GM20000 (cell line): ENCODE measurements at regions not wholly inside any gene's neighbourhood (a gene's known extent, or its start where the extent isn't known, plus 50 kb on each side); places are given as distances from the start of the nearest gene placed in this dataset.
"Not testable (repeated sequence)": the region's sequence is repeated elsewhere in the genome, so short reads cannot be mapped to it uniquely, and the experiment has no call there.

ENCODE experiments used
- DNase-seq: peaks from one replicate; pipeline ENCODE4 v3.0.0; 2012; ENCODE audit warnings: low spot score
- TF ChIP-seq, protein P1 (sequence below): IDR thresholded peaks from 2 replicates; pipeline ENCODE4 v1.5.1; 2012; ENCODE audit warnings: mild to moderate bottlenecking, control low read depth; ENCODE audit errors: extremely low read depth, missing control alignments

DNA sequence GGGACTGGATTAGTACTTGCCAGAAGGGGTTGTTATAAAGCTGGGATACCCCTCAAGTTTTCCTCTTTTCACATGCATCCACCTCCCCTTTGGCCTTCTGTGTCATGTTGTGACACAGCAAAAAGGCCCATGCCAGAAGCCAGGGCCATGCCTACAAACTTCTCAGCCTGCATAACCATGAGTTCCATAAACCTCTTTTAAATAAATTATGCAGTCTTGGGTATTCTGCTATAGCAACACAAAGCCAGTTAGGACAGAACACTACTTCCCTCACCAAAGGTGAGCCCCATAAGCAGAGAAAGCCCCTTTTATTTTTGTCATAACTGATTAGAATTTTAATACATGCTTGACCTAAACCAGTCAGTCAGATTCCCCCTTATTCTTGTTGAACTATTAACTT lies 801.3 kb downstream of the DNAH5 start:
- TF ChIP-seq, protein P1, sequence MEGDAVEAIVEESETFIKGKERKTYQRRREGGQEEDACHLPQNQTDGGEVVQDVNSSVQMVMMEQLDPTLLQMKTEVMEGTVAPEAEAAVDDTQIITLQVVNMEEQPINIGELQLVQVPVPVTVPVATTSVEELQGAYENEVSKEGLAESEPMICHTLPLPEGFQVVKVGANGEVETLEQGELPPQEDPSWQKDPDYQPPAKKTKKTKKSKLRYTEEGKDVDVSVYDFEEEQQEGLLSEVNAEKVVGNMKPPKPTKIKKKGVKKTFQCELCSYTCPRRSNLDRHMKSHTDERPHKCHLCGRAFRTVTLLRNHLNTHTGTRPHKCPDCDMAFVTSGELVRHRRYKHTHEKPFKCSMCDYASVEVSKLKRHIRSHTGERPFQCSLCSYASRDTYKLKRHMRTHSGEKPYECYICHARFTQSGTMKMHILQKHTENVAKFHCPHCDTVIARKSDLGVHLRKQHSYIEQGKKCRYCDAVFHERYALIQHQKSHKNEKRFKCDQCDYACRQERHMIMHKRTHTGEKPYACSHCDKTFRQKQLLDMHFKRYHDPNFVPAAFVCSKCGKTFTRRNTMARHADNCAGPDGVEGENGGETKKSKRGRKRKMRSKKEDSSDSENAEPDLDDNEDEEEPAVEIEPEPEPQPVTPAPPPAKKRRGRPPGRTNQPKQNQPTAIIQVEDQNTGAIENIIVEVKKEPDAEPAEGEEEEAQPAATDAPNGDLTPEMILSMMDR, result no peak
- DNase-seq, result no peak

DNA sequence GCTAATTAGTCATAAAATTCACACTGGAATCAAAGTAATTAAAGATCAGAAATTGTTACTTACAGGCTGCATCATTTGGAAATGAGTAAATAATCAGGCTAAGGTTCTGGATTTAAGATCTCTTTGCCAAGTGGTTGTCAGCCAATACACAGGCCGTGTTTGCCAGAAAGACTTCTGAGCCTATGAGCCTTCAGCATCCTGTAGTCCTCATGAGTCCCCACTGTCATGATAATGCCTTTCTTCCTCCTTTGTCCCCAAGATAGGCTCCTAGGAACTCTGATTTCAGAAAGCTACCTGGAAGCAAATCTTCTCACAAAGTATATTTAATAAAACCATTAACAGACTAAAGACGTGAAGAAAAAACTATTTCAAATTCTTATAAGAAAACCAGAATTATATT lies 810.5 kb downstream of the DNAH5 start:
- TF ChIP-seq, protein P1, result no peak

DNA sequence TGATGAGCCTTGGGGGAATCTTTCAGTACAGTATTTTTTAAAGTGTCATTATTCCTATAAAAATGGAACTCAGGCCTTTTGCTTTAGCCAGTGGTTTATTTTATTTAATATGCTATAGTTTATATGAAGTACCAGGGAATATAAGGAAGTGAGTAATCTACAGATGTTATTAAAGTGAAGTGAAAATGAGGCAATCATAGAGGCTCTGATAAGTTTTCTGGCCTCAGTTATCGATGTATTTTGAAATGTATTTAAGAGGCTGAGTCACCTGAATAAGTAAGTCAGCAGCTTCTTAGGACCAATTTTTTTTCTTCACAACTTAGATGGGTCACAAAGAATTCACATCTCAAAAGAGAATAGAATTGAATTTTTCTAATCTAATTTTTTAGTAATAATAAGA lies 829.0 kb downstream of the DNAH5 start:
- no peak for DNase-seq
- TF ChIP-seq, protein P1, result no peak

More for the DNA sequence above, 810.5 kb downstream of the DNAH5 start:
- DNase-seq, result no peak

DNA sequence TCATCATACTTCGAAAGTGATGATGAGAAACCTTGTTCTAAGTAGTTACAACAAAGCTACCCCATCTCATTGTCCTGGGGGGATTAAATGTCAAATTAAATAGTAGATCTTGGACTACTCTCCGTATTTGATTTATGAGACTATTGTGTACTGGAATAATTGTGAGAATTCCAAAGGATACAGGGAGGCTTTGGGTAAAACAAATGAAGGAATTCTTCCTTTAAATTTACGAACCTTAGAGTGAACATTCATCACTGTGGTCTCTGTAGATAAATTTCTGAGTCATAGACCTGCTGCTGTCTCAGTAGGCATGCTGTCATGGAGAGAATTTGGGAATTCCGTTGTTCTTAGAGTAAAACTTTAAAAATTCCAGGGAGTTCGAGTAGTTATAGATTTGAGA lies 836.2 kb downstream of the DNAH5 start:
- DNase-seq, result no peak

DNA sequence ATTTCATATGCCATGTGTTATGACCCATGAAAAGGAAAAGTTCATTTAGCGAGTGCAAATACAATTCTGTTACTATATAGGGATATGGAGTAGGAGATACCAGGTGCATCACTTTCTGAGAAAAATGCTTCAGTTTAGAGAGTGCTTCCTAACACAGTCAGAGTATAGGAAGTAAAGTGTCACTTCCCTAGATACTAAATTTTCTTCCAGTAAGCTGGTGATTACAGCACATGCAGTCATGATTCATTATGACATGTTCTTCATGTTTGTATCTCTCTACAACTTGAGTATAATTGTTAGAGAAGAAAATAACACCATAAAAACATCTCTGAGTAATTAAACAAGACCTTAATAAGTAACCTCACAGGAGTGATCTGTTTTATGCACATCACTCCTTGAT lies 837.0 kb downstream of the DNAH5 start:
- TF ChIP-seq, protein P1, result no peak
- DNase-seq, result no peak

More for the DNA sequence above, 836.2 kb downstream of the DNAH5 start:
- TF ChIP-seq, protein P1, result no peak

DNA sequence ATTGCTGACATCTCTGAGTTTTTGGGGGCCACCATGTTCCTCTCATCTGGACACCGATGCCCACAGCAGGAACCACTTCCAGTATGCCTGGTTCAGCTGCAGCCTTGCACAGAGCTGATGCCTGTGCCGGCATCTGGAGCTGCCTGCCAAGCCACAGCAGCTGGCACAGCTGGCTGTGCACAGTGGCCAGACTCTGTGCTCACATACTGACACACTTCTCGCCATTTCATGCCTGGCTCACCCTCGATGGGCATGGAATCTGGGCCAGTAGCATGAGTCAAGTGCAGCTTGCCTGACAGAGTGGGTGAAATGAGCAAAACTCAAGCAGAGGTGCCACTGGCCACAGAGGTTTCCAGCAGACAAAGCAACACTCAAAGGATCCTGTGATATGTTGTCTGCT lies 863.4 kb downstream of the DNAH5 start:
- DNase-seq, result no peak
- TF ChIP-seq, protein P1, result no peak

DNA sequence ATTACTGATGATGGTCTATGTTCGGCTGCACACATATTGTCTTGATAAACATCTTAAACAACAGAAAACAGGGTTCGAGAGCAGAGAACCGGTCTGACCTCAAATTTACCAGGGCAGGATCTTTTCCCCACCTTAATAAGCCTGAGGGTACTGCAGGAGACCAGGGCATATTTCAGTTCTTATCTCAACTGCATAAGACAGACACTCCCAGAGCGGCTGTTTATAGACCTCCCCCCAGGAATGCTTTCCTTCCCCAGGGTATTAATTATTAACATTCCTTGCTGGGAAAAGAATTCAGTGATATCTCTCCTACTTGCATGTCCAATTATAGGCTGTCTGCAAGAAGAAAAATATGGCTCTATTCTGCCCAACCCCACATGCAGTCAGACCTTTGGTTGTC lies 871.6 kb downstream of the DNAH5 start:
- DNase-seq, result not testable (repeated sequence)

DNA sequence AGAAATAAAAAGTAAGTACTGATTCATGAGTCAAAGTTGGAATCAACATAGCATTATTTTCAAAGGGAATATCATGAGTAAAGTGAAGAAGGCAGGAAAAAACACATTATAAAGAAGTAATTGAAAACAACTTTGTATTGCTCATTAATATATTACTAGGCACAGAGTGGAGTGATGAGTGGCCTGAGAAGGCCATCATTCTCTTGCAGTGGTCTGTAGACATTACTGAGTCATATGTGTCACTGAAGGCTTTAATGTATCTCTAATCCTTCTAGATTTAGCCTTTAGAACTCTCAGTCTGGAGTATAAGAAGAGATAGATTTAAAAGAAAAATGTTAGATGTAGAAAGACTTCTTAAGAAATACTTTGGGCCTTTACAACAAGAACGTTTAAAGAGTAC lies 881.4 kb downstream of the DNAH5 start:
- DNase-seq, result no peak
- TF ChIP-seq, protein P1, result no peak
